ENCODE measurements at regions not wholly inside any gene's neighbourhood (a gene's known extent, or its start where the extent isn't known, plus 50 kb on each side); places are given as distances from the start of the nearest gene placed in this dataset.

- no peaks in the 10 kb centered on the region for H3K36me3 ChIP-seq (ENCODE audit: insufficient read depth, low read length)
- no peak overlapping the region for H3K27ac ChIP-seq (ENCODE audit: low read depth, low read length, poor library complexity, severe bottlenecking)
- no peaks in the 10 kb centered on the region for H3K9me2 ChIP-seq (ENCODE audit: insufficient read depth, low read length)
- no peak overlapping the region for H2AFZ ChIP-seq (ENCODE audit: low read length)
- BruUV-seq (replicated peaks) = no TSS peak
- no peaks in the 10 kb centered on the region for H3K79me2 ChIP-seq (ENCODE audit: insufficient read depth, low read depth, low read length)
- ChIA-PET CTCF (ENCODE audit: unreplicated experiment) (no interaction called here), POLR2A (no interaction called here)
- H3K4me1 ChIP-seq (ENCODE audit: insufficient read depth, low read length, poor library complexity, severe bottlenecking) = no peaks in the 10 kb centered on the region
- intact Hi-C loops (cut with micrococcal nuclease; ENCODE audit: unreplicated experiment) = no loop called here
- H3K4me3 ChIP-seq (ENCODE audit: low read depth, low read length, poor library complexity, severe bottlenecking) = no peak overlapping the region
- H4K20me1 ChIP-seq (ENCODE audit: insufficient read depth, low read length) = no peaks in the 10 kb centered on the region
- no peak for DNase-seq (ENCODE audit: low spot score)
- H3K4me2 ChIP-seq (ENCODE audit: low read length) = no peak overlapping the region
- TF ChIP-seq, protein P1, sequence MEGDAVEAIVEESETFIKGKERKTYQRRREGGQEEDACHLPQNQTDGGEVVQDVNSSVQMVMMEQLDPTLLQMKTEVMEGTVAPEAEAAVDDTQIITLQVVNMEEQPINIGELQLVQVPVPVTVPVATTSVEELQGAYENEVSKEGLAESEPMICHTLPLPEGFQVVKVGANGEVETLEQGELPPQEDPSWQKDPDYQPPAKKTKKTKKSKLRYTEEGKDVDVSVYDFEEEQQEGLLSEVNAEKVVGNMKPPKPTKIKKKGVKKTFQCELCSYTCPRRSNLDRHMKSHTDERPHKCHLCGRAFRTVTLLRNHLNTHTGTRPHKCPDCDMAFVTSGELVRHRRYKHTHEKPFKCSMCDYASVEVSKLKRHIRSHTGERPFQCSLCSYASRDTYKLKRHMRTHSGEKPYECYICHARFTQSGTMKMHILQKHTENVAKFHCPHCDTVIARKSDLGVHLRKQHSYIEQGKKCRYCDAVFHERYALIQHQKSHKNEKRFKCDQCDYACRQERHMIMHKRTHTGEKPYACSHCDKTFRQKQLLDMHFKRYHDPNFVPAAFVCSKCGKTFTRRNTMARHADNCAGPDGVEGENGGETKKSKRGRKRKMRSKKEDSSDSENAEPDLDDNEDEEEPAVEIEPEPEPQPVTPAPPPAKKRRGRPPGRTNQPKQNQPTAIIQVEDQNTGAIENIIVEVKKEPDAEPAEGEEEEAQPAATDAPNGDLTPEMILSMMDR (conservative IDR thresholded peaks at IDR 0.05; ENCODE audit: low read length) = peak; percentile 19; the same call in 1 of the 2 replicates
- TF ChIP-seq EZH2phosphoT487 (IDR thresholded peaks at IDR 0.05; ENCODE audit: borderline replicate concordance, low read depth, low read length) = no peak
- H3K9me3 ChIP-seq (ENCODE audit: low read length) = no peaks in the 10 kb centered on the region
Measured at GRCh38 chr9:33645706-33646105, 121.7 kb downstream of the ANKRD18B start.

- no peaks in the 10 kb centered on the region for H4K20me1 ChIP-seq (ENCODE audit: insufficient read depth, low read length)
- H2AFZ ChIP-seq (ENCODE audit: low read length) = no peak overlapping the region
- H3K36me3 ChIP-seq (ENCODE audit: insufficient read depth, low read length) = no peaks in the 10 kb centered on the region
- no peak overlapping the region for H3K4me3 ChIP-seq (ENCODE audit: low read depth, low read length, poor library complexity, severe bottlenecking)
- intact Hi-C loops (cut with micrococcal nuclease; ENCODE audit: unreplicated experiment) = no loop called here
- TF ChIP-seq, protein P1 (conservative IDR thresholded peaks at IDR 0.05; ENCODE audit: low read length) = no peak
- no peak for TF ChIP-seq EZH2phosphoT487 (IDR thresholded peaks at IDR 0.05; ENCODE audit: borderline replicate concordance, low read depth, low read length)
- H3K4me1 ChIP-seq (ENCODE audit: insufficient read depth, low read length, poor library complexity, severe bottlenecking) = no peaks in the 10 kb centered on the region
- ChIA-PET POLR2A (no interaction called here), CTCF (ENCODE audit: unreplicated experiment) (interaction anchor here (0.6 kb wide), 1 partner anchor 266 kb away, joined by 5 read pairs; no protein-coding TSS in a partner anchor)
- no peaks in the 10 kb centered on the region for H3K9me2 ChIP-seq (ENCODE audit: insufficient read depth, low read length)
- no TSS peak for BruUV-seq (replicated peaks)
- H3K27ac ChIP-seq (ENCODE audit: low read depth, low read length, poor library complexity, severe bottlenecking) = no peak overlapping the region
- DNase-seq (ENCODE audit: low spot score) = no peak
- no peaks in the 10 kb centered on the region for H3K79me2 ChIP-seq (ENCODE audit: insufficient read depth, low read depth, low read length)
- no peak overlapping the region for H3K4me2 ChIP-seq (ENCODE audit: low read length)
- H3K9me3 ChIP-seq (ENCODE audit: low read length) = no peaks in the 10 kb centered on the region
Measured at GRCh38 chr9:33649463-33649862, 125.4 kb downstream of the ANKRD18B start.

DNA sequence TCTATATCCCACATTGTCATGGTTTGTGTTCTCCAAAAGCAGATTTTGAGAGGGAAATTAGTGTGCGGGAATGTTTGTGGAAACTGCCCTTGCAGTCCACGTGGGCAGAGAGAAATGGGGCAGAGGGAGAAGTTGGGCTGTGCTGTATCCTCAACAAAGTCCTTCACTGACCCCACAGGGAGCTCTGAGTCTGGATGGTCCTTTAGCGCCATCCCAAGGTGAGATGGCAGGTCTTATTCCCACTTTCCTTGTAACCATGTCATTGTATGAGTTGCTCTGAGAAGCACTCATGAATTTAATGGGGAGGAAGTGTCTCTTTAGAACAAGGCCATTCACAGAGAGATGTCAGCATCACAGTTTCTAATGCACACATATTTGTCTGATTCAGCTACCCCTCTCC is 127.1 kb downstream of the ANKRD18B start:
- Histone ChIP-seq H3K79me2 (ENCODE audit: insufficient read depth, low read depth, low read length) (no peaks in the 10 kb centered on the region), H3K9me3 (ENCODE audit: low read length) (no peaks in the 10 kb centered on the region), H3K4me2 (ENCODE audit: low read length) (no peak overlapping the region), H3K4me1 (ENCODE audit: insufficient read depth, low read length, poor library complexity, severe bottlenecking) (no peaks in the 10 kb centered on the region), H3K27ac (ENCODE audit: low read depth, low read length, poor library complexity, severe bottlenecking) (no peak overlapping the region), H4K20me1 (ENCODE audit: insufficient read depth, low read length) (no peaks in the 10 kb centered on the region), H2AFZ (ENCODE audit: low read length) (no peak overlapping the region), H3K4me3 (ENCODE audit: low read depth, low read length, poor library complexity, severe bottlenecking) (no peak overlapping the region), H3K36me3 (ENCODE audit: insufficient read depth, low read length) (no peaks in the 10 kb centered on the region), H3K9me2 (ENCODE audit: insufficient read depth, low read length) (no peaks in the 10 kb centered on the region)
- intact Hi-C loops (cut with micrococcal nuclease; ENCODE audit: unreplicated experiment) = no loop called here
- ChIA-PET POLR2A (interaction anchor here (0.6 kb wide), 1 partner anchor 549 kb away, joined by 3 read pairs; no protein-coding TSS in a partner anchor), CTCF (ENCODE audit: unreplicated experiment) (no interaction called here)
- TF ChIP-seq EZH2phosphoT487 (IDR thresholded peaks at IDR 0.05; ENCODE audit: borderline replicate concordance, low read depth, low read length) = no peak
- TF ChIP-seq, protein P1 (conservative IDR thresholded peaks at IDR 0.05; ENCODE audit: low read length) = no peak
- DNase-seq (ENCODE audit: low spot score) = no peak
- no TSS peak for BruUV-seq (replicated peaks)
